ENCODE measurements at regions not wholly inside any gene's neighbourhood (a gene's known extent, or its start where the extent isn't known, plus 50 kb on each side); places are given as distances from the start of the nearest gene placed in this dataset.
"Not testable (repeated sequence)": the region's sequence is repeated elsewhere in the genome, so short reads cannot be mapped to it uniquely, and the experiment has no call there.

DNA sequence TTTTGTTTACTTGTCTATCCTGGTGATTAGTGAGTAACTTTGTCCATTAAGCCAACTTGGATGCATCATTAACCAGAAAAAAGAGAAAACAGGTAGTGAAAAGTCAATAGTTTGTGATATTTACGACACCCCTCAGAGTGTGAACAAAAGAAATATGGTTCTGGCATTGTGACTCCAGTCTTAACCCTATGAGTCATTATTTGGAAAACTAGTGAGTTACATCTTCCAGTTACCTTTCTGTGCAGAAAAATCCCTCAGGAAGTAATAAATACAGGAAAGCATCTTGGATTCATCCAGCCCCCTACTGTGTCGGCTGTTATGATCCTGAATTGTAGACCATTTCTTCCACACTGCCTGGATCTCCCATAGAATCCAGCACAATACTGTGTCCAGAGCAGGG, 379.1 kb downstream of the GALC start:
- Histone ChIP-seq H3K9me3 (ENCODE audit: control extremely low read depth in 1 of 5, control insufficient read depth in 4 of 5, insufficient read depth in 2 of 5, low read depth in 1 of 5, low read length in 4 of 5) (no peaks in the 10 kb centered on the region), H3K27ac (ENCODE audit: insufficient read depth in 1 of 2, low read depth in 1 of 2, low read length in 2 of 2, poor library complexity in 1 of 2, severe bottlenecking in 2 of 2) (no peak overlapping the region), H3K27me3 (replicated peaks in 2 of 5; ENCODE audit: control insufficient read depth in 4 of 5, insufficient read depth in 5 of 5, low read length in 4 of 5) (peaks cover 0 to 3% (median 0%) of the 10 kb centered on the region in 5 experiments), H3K4me3 (ENCODE audit: control insufficient read depth in 1 of 7, extremely low read depth in 1 of 7, insufficient read depth in 4 of 7, low read depth in 2 of 7, low read length in 6 of 7) (no peak overlapping the region), H3K4me1 (ENCODE audit: control extremely low read depth in 1 of 4, control insufficient read depth in 4 of 4, insufficient read depth in 4 of 4, low read length in 3 of 4) (no peaks in the 10 kb centered on the region), H3K36me3 (ENCODE audit: control insufficient read depth in 4 of 4, insufficient read depth in 4 of 4, low read length in 3 of 4) (no peaks in the 10 kb centered on the region)
- POLR2A ChIA-PET = no interaction called here
- WGBS (ENCODE audit: insufficient coverage) = 74% methylated on average over 2 of the region's 2 CpGs
- CTCF ChIA-PET = no interaction called here
- DNase-seq = no peak

GRCh38 chr14:87607056-87607455, 385.9 kb downstream of the GALC start:
- H3K27me3 ChIP-seq (replicated peaks in 2 of 5; ENCODE audit: control insufficient read depth in 4 of 5, insufficient read depth in 5 of 5, low read length in 4 of 5); H3K27ac ChIP-seq (ENCODE audit: insufficient read depth in 1 of 2, low read depth in 1 of 2, low read length in 2 of 2, poor library complexity in 1 of 2, severe bottlenecking in 2 of 2); H3K9me3 ChIP-seq (ENCODE audit: control extremely low read depth in 1 of 5, control insufficient read depth in 4 of 5, insufficient read depth in 2 of 5, low read depth in 1 of 5, low read length in 4 of 5); POLR2A ChIA-PET; DNase-seq; H3K4me3 ChIP-seq (ENCODE audit: control insufficient read depth in 1 of 7, extremely low read depth in 1 of 7, insufficient read depth in 4 of 7, low read depth in 2 of 7, low read length in 6 of 7); H3K4me1 ChIP-seq (ENCODE audit: control extremely low read depth in 1 of 4, control insufficient read depth in 4 of 4, insufficient read depth in 4 of 4, low read length in 3 of 4); H3K36me3 ChIP-seq (ENCODE audit: control insufficient read depth in 4 of 4, insufficient read depth in 4 of 4, low read length in 3 of 4): not testable (repeated sequence)
- CTCF ChIA-PET = interaction anchor here (1.8 kb wide), 1 partner anchor 9 kb away, joined by 4 read pairs; no protein-coding TSS in a partner anchor
- 100% methylated on average over 1 of the region's 3 CpGs for WGBS (ENCODE audit: insufficient coverage)

- H3K9me3 ChIP-seq (ENCODE audit: control extremely low read depth in 1 of 5, control insufficient read depth in 4 of 5, insufficient read depth in 2 of 5, low read depth in 1 of 5, low read length in 4 of 5) = peaks cover 0 to under 1% (median 0%) of the 10 kb centered on the region in 5 experiments
- H3K27ac ChIP-seq (ENCODE audit: insufficient read depth in 1 of 2, low read depth in 1 of 2, low read length in 2 of 2, poor library complexity in 1 of 2, severe bottlenecking in 2 of 2) = no peak overlapping the region
- no peak for DNase-seq
- H3K4me3 ChIP-seq (ENCODE audit: control insufficient read depth in 1 of 7, extremely low read depth in 1 of 7, insufficient read depth in 4 of 7, low read depth in 2 of 7, low read length in 6 of 7) = no peak overlapping the region
- H3K4me1 ChIP-seq (ENCODE audit: control extremely low read depth in 1 of 4, control insufficient read depth in 4 of 4, insufficient read depth in 4 of 4, low read length in 3 of 4) = no peaks in the 10 kb centered on the region
- ChIA-PET POLR2A (no interaction called here), CTCF (no interaction called here)
- H3K27me3 ChIP-seq (replicated peaks in 2 of 5; ENCODE audit: control insufficient read depth in 4 of 5, insufficient read depth in 5 of 5, low read length in 4 of 5) = no peaks in the 10 kb centered on the region
- no peaks in the 10 kb centered on the region for H3K36me3 ChIP-seq (ENCODE audit: control insufficient read depth in 4 of 4, insufficient read depth in 4 of 4, low read length in 3 of 4)
Measured at GRCh38 chr14:87601036-87601435, 391.9 kb downstream of the GALC start.

DNA sequence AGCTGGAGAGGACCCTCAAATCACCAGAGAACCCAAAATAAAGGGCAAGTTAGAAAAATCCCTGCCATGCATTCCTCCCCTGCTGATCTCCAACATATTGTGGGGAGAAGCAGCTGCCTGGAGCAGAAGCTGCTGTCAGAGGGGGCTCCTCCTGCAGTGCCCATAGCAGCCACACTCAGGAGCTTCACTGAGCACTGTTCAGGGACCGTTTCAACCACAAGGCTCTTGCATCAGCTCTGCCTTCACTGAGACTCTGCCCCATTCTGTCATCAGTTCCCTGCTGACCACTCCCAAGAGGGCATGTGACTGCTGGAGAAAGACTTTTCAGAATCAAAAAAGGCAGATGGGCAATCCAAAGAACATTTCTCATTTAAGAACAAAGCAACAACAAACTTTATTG, 392.7 kb downstream of the GALC start:
- no peak for DNase-seq
- Histone ChIP-seq H3K27me3 (replicated peaks in 2 of 5; ENCODE audit: control insufficient read depth in 4 of 5, insufficient read depth in 5 of 5, low read length in 4 of 5) (no peaks in the 10 kb centered on the region), H3K27ac (ENCODE audit: insufficient read depth in 1 of 2, low read depth in 1 of 2, low read length in 2 of 2, poor library complexity in 1 of 2, severe bottlenecking in 2 of 2) (no peak overlapping the region), H3K4me3 (ENCODE audit: control insufficient read depth in 1 of 7, extremely low read depth in 1 of 7, insufficient read depth in 4 of 7, low read depth in 2 of 7, low read length in 6 of 7) (no peak overlapping the region), H3K9me3 (ENCODE audit: control extremely low read depth in 1 of 5, control insufficient read depth in 4 of 5, insufficient read depth in 2 of 5, low read depth in 1 of 5, low read length in 4 of 5) (no peaks in the 10 kb centered on the region), H3K36me3 (ENCODE audit: control insufficient read depth in 4 of 4, insufficient read depth in 4 of 4, low read length in 3 of 4) (no peaks in the 10 kb centered on the region), H3K4me1 (ENCODE audit: control extremely low read depth in 1 of 4, control insufficient read depth in 4 of 4, insufficient read depth in 4 of 4, low read length in 3 of 4) (no peaks in the 10 kb centered on the region)
- 67% methylated on average over 1 of the region's 1 CpG for WGBS (ENCODE audit: insufficient coverage)
- POLR2A ChIA-PET = no interaction called here
- CTCF ChIA-PET = no interaction called here

DNA sequence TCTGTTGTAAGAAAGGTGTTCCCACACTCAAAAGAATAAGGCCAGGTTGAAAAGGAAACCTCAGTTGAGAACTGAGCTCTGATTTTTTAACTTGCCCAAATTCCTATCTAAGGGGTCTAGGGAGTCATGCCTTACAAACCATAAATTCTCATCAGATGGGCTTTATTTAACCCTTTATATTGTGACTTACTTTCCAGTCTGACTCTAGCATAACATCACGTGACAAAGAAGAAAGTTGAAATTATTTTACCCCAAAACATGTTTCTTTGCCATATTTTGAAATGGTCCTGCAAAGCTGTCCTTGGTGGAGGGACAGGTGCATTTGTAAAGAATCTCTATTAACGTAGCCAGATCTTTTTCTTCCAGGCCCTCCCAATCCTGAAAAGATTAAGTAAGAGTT, 411.7 kb downstream of the GALC start:
- CTCF ChIA-PET = no interaction called here
- no peak for DNase-seq
- POLR2A ChIA-PET = no interaction called here
- H3K4me1 ChIP-seq (ENCODE audit: control extremely low read depth in 1 of 4, control insufficient read depth in 4 of 4, insufficient read depth in 4 of 4, low read length in 3 of 4) = no peaks in the 10 kb centered on the region
- H3K4me3 ChIP-seq (ENCODE audit: control insufficient read depth in 1 of 7, extremely low read depth in 1 of 7, insufficient read depth in 4 of 7, low read depth in 2 of 7, low read length in 6 of 7) = no peak overlapping the region
- no peaks in the 10 kb centered on the region for H3K36me3 ChIP-seq (ENCODE audit: control insufficient read depth in 4 of 4, insufficient read depth in 4 of 4, low read length in 3 of 4)
- no peaks in the 10 kb centered on the region for H3K9me3 ChIP-seq (ENCODE audit: control extremely low read depth in 1 of 5, control insufficient read depth in 4 of 5, insufficient read depth in 2 of 5, low read depth in 1 of 5, low read length in 4 of 5)
- no peak overlapping the region for H3K27ac ChIP-seq (ENCODE audit: insufficient read depth in 1 of 2, low read depth in 1 of 2, low read length in 2 of 2, poor library complexity in 1 of 2, severe bottlenecking in 2 of 2)
- H3K27me3 ChIP-seq (replicated peaks in 2 of 5; ENCODE audit: control insufficient read depth in 4 of 5, insufficient read depth in 5 of 5, low read length in 4 of 5) = no peaks in the 10 kb centered on the region
- WGBS (ENCODE audit: insufficient coverage) = no CpG with 5 or more reads among the region's 2 CpGs

DNA sequence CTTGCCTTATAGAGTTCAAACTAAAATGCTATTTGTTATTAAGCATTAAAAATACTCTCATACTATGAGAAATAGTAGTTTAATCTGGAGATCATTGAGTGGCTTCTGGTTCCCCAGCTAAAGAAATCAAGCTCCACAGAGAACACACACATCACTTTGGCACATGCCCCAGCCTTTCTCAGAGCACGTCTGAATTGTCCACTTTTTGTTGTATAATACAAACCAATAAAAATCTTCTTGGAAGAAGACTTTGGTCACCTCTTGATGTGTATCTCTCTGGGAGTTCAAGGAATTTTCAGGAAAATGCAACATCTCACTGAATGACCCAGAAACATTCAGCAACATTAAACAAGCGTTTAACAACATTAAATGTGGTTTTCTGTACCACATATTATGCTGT, 413.9 kb downstream of the GALC start:
- no peaks in the 10 kb centered on the region for H3K36me3 ChIP-seq (ENCODE audit: control insufficient read depth in 4 of 4, insufficient read depth in 4 of 4, low read length in 3 of 4)
- WGBS (ENCODE audit: insufficient coverage) = no CpG with 5 or more reads among the region's 2 CpGs
- no peaks in the 10 kb centered on the region for H3K9me3 ChIP-seq (ENCODE audit: control extremely low read depth in 1 of 5, control insufficient read depth in 4 of 5, insufficient read depth in 2 of 5, low read depth in 1 of 5, low read length in 4 of 5)
- DNase-seq = no peak
- POLR2A ChIA-PET = no interaction called here
- no peak overlapping the region for H3K27ac ChIP-seq (ENCODE audit: insufficient read depth in 1 of 2, low read depth in 1 of 2, low read length in 2 of 2, poor library complexity in 1 of 2, severe bottlenecking in 2 of 2)
- no peaks in the 10 kb centered on the region for H3K27me3 ChIP-seq (replicated peaks in 2 of 5; ENCODE audit: control insufficient read depth in 4 of 5, insufficient read depth in 5 of 5, low read length in 4 of 5)
- CTCF ChIA-PET = interaction anchor here (1.0 kb wide), 1 partner anchor 9 kb away, joined by 4 read pairs; no protein-coding TSS in a partner anchor
- no peaks in the 10 kb centered on the region for H3K4me1 ChIP-seq (ENCODE audit: control extremely low read depth in 1 of 4, control insufficient read depth in 4 of 4, insufficient read depth in 4 of 4, low read length in 3 of 4)
- no peak overlapping the region for H3K4me3 ChIP-seq (ENCODE audit: control insufficient read depth in 1 of 7, extremely low read depth in 1 of 7, insufficient read depth in 4 of 7, low read depth in 2 of 7, low read length in 6 of 7)

DNA sequence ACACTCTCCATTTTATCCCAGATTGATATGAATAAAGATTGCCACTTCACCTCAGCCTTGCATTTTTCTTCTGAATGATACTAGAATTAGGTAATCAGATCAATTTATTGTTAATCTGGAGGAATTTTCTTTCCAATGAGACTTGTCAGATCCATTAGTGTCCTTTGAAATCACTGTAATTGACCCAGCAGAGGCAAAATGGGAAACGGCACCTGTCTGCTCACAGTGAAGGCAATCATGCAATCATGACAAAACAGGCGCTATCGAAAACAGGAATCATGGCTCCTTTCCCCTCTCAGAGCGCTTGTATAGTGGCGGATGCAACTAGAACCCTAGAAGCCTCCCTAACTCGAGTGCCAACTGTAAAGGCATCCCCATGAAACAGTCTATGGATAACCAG, 417.6 kb downstream of the GALC start:
- Histone ChIP-seq H3K36me3 (ENCODE audit: control insufficient read depth in 4 of 4, insufficient read depth in 4 of 4, low read length in 3 of 4) (no peaks in the 10 kb centered on the region), H3K4me3 (ENCODE audit: control insufficient read depth in 1 of 7, extremely low read depth in 1 of 7, insufficient read depth in 4 of 7, low read depth in 2 of 7, low read length in 6 of 7) (no peak overlapping the region), H3K27ac (ENCODE audit: insufficient read depth in 1 of 2, low read depth in 1 of 2, low read length in 2 of 2, poor library complexity in 1 of 2, severe bottlenecking in 2 of 2) (no peak overlapping the region), H3K27me3 (replicated peaks in 2 of 5; ENCODE audit: control insufficient read depth in 4 of 5, insufficient read depth in 5 of 5, low read length in 4 of 5) (no peaks in the 10 kb centered on the region), H3K9me3 (ENCODE audit: control extremely low read depth in 1 of 5, control insufficient read depth in 4 of 5, insufficient read depth in 2 of 5, low read depth in 1 of 5, low read length in 4 of 5) (no peaks in the 10 kb centered on the region), H3K4me1 (ENCODE audit: control extremely low read depth in 1 of 4, control insufficient read depth in 4 of 4, insufficient read depth in 4 of 4, low read length in 3 of 4) (no peaks in the 10 kb centered on the region)
- ChIA-PET POLR2A (no interaction called here), CTCF (no interaction called here)
- no peak for DNase-seq
- WGBS (ENCODE audit: insufficient coverage) = 95% methylated on average over 5 of the region's 6 CpGs

DNA sequence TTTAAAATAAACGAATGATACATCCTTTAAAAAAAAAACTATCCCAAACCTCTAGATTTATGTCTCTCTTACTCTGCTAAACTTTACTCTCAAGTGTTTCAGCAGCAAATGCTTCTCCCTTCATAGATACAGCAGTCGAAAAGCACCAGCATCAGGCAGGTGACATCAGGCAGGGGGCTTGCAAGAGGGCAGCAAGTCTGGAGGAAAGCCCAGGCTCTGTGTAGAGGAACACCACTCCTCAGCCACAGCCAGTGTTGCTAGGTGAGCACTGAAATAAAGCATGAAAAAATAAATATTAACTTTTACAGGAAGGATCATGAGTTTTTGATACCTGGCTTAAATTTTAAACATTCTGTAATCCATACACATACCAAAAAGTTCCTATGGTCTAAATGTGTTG, 419.4 kb downstream of the GALC start:
- CTCF ChIA-PET = no interaction called here
- WGBS (ENCODE audit: insufficient coverage) = 80% methylated on average over 1 of the region's 2 CpGs

More for the DNA sequence above, 419.4 kb downstream of the GALC start:
- Histone ChIP-seq H3K27ac (ENCODE audit: insufficient read depth in 1 of 2, low read depth in 1 of 2, low read length in 2 of 2, poor library complexity in 1 of 2, severe bottlenecking in 2 of 2) (no peak overlapping the region), H3K27me3 (replicated peaks in 2 of 5; ENCODE audit: control insufficient read depth in 4 of 5, insufficient read depth in 5 of 5, low read length in 4 of 5) (no peaks in the 10 kb centered on the region), H3K9me3 (ENCODE audit: control extremely low read depth in 1 of 5, control insufficient read depth in 4 of 5, insufficient read depth in 2 of 5, low read depth in 1 of 5, low read length in 4 of 5) (no peaks in the 10 kb centered on the region), H3K36me3 (ENCODE audit: control insufficient read depth in 4 of 4, insufficient read depth in 4 of 4, low read length in 3 of 4) (no peaks in the 10 kb centered on the region), H3K4me1 (ENCODE audit: control extremely low read depth in 1 of 4, control insufficient read depth in 4 of 4, insufficient read depth in 4 of 4, low read length in 3 of 4) (no peaks in the 10 kb centered on the region), H3K4me3 (ENCODE audit: control insufficient read depth in 1 of 7, extremely low read depth in 1 of 7, insufficient read depth in 4 of 7, low read depth in 2 of 7, low read length in 6 of 7) (no peak overlapping the region)
- no peak for DNase-seq
- POLR2A ChIA-PET = no interaction called here

Measured in common myeloid progenitor, CD34-positive (primary cell).